Vagina (tissue), 2 donors: ENCODE measurements at regions not wholly inside any gene's neighbourhood (a gene's known extent, or its start where the extent isn't known, plus 50 kb on each side); places are given as distances from the start of the nearest gene placed in this dataset.

Experiments used
- DNase-seq, 2 donors: peaks; one replicate each; pipeline ENCODE4 v3.0.0-alpha.2; 2017; ENCODE audit errors: extremely low spot score in 2 of 2
- H3K27ac ChIP-seq: fragments of 200-600 bp; sonication (generic); one replicate; pipeline ENCODE4 v1.5.1; 2019
- H3K27me3 ChIP-seq: fragments of 200-600 bp; sonication (generic); one replicate; pipeline ENCODE4 v1.5.1; 2019
- H3K36me3 ChIP-seq, 2 donors: fragments of 200-600 bp; sonication (generic); one replicate each; pipeline ENCODE4 v1.5.1; 2017 to 2019
- H3K4me1 ChIP-seq: fragments of 200-600 bp; sonication (generic); one replicate; pipeline ENCODE4 v1.5.1; 2019
- H3K4me3 ChIP-seq, 2 donors: fragments of 200-600 bp; sonication (generic); 1 replicate in 1 of 2; 2 replicates in 1 of 2; pipeline ENCODE4 v1.5.1; 2016 to 2019
- H3K9me3 ChIP-seq: fragments of 200-600 bp; sonication (generic); one replicate; pipeline ENCODE4 v1.5.1; 2019
- CTCF ChIP-seq, 3 experiments: fragments of 450-650 bp in 2 of 3; fragments of 200-600 bp in 1 of 3; sonication (generic) in 1 of 3; IDR thresholded peaks; one replicate each; pipeline ENCODE4 v1.5.1; 2017 to 2019; ENCODE audit warnings: antibody characterized with exemption in 3 of 3, mild to moderate bottlenecking in 2 of 3, moderate library complexity in 2 of 3
- POLR2A ChIP-seq, 2 donors: fragments of 450-650 bp; IDR thresholded peaks; one replicate each; pipeline ENCODE4 v1.6.1; 2017; ENCODE audit warnings: antibody characterized with exemption in 2 of 2, mild to moderate bottlenecking in 2 of 2, moderate library complexity in 2 of 2
- POLR2AphosphoS5 ChIP-seq, 2 donors: sonication (generic); formaldehyde crosslinking; IDR thresholded peaks; one replicate each; pipeline ENCODE4 v1.9.0; 2017; ENCODE audit warnings: antibody characterized with exemption in 2 of 2, mild to moderate bottlenecking in 2 of 2, low read depth in 1 of 2; ENCODE audit not compliant: insufficient read depth in 1 of 2
- intact Hi-C: fragments of 100-400 bp; cut with DNase I; formaldehyde crosslinking; loops from one replicate; pipeline ENCODE4 v1.15.1; 2023

- H3K36me3 ChIP-seq = no peaks in the 10 kb centered on the region
- H3K27me3 ChIP-seq = no peaks in the 10 kb centered on the region
- no peak for DNase-seq
- no peaks in the 10 kb centered on the region for H3K4me1 ChIP-seq
- intact Hi-C loops = no loop called here
- no peak overlapping the region for H3K27ac ChIP-seq
- no peak overlapping the region for H3K4me3 ChIP-seq
- H3K9me3 ChIP-seq = no peaks in the 10 kb centered on the region
- TF ChIP-seq CTCF (IDR thresholded peaks at IDR 0.05) (no peak), POLR2AphosphoS5 (IDR thresholded peaks at IDR 0.05; ENCODE audit: insufficient read depth in 1 of 2, low read depth in 1 of 2) (no peak), POLR2A (IDR thresholded peaks at IDR 0.05) (no peak)
These were observed 308.5 kb downstream of the ATXN7L3B start for GRCh38 chr12:74846116-74846515.

- TF ChIP-seq POLR2A (IDR thresholded peaks at IDR 0.05) (no peak), POLR2AphosphoS5 (IDR thresholded peaks at IDR 0.05; ENCODE audit: insufficient read depth in 1 of 2, low read depth in 1 of 2) (no peak), CTCF (IDR thresholded peaks at IDR 0.05) (no peak)
- intact Hi-C loops = no loop called here
- no peak overlapping the region for H3K4me3 ChIP-seq
- H3K36me3 ChIP-seq = no peaks in the 10 kb centered on the region
- H3K27me3 ChIP-seq = no peaks in the 10 kb centered on the region
- H3K4me1 ChIP-seq = no peaks in the 10 kb centered on the region
- H3K27ac ChIP-seq = no peak overlapping the region
- no peaks in the 10 kb centered on the region for H3K9me3 ChIP-seq
- no peak for DNase-seq
These were observed 309.5 kb downstream of the ATXN7L3B start for GRCh38 chr12:74847169-74847568.

- H3K4me1 ChIP-seq = no peaks in the 10 kb centered on the region
- no peaks in the 10 kb centered on the region for H3K36me3 ChIP-seq
- no peak overlapping the region for H3K4me3 ChIP-seq
- DNase-seq = no peak
- H3K9me3 ChIP-seq = no peaks in the 10 kb centered on the region
- TF ChIP-seq POLR2A (IDR thresholded peaks at IDR 0.05) (no peak), CTCF (IDR thresholded peaks at IDR 0.05) (no peak)
- H3K27me3 ChIP-seq = no peaks in the 10 kb centered on the region
- H3K27ac ChIP-seq = no peak overlapping the region
- intact Hi-C loops = no loop called here
These were observed 310.4 kb downstream of the ATXN7L3B start for GRCh38 chr12:74848006-74848405.

GRCh38 chr12:74849801-74850200 lies 312.2 kb downstream of the ATXN7L3B start:
- H3K36me3 ChIP-seq = no peaks in the 10 kb centered on the region
- TF ChIP-seq POLR2AphosphoS5 (IDR thresholded peaks at IDR 0.05; ENCODE audit: insufficient read depth in 1 of 2, low read depth in 1 of 2) (no peak), POLR2A (IDR thresholded peaks at IDR 0.05) (no peak), CTCF (IDR thresholded peaks at IDR 0.05) (no peak)
- H3K4me1 ChIP-seq = no peaks in the 10 kb centered on the region
- no peak overlapping the region for H3K27ac ChIP-seq
- no peak overlapping the region for H3K4me3 ChIP-seq
- H3K9me3 ChIP-seq = no peaks in the 10 kb centered on the region
- DNase-seq = no peak
- H3K27me3 ChIP-seq = no peaks in the 10 kb centered on the region
- intact Hi-C loops = no loop called here

- H3K36me3 ChIP-seq = no peaks in the 10 kb centered on the region
- TF ChIP-seq POLR2A (IDR thresholded peaks at IDR 0.05) (no peak), CTCF (IDR thresholded peaks at IDR 0.05) (no peak), POLR2AphosphoS5 (IDR thresholded peaks at IDR 0.05; ENCODE audit: insufficient read depth in 1 of 2, low read depth in 1 of 2) (no peak)
- no peaks in the 10 kb centered on the region for H3K9me3 ChIP-seq
- H3K4me1 ChIP-seq = no peaks in the 10 kb centered on the region
- no peaks in the 10 kb centered on the region for H3K27me3 ChIP-seq
- DNase-seq = no peak
- no peak overlapping the region for H3K27ac ChIP-seq
- intact Hi-C loops = no loop called here
- H3K4me3 ChIP-seq = no peak overlapping the region
These were observed 334.2 kb downstream of the ATXN7L3B start for GRCh38 chr12:74871817-74872216.
